ENCODE measurements at regions not wholly inside any gene's neighbourhood (a gene's known extent, or its start where the extent isn't known, plus 50 kb on each side); places are given as distances from the start of the nearest gene placed in this dataset.
"Not testable (repeated sequence)": the region's sequence is repeated elsewhere in the genome, so short reads cannot be mapped to it uniquely, and the experiment has no call there.

DNA sequence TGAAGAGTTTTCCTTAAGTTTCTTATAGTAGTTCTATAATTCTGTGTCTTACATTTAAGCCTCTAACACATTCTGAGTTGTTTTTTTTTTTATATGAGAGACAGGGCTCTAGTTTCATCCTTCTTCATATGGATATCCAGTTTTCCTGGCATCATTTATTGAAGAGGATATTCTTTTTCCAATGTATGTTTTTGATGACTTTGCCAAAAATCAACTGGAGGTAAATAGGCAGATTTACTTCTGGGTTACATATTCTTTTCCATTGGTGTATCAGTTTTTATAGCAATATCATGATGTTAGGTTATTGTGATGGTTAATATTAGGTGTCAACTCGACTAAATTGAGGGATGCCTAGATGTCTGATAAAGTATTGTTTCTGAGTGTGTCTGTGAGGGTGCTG is 650.7 kb upstream of the GRID2 start:
- no peak for DNase-seq

DNA sequence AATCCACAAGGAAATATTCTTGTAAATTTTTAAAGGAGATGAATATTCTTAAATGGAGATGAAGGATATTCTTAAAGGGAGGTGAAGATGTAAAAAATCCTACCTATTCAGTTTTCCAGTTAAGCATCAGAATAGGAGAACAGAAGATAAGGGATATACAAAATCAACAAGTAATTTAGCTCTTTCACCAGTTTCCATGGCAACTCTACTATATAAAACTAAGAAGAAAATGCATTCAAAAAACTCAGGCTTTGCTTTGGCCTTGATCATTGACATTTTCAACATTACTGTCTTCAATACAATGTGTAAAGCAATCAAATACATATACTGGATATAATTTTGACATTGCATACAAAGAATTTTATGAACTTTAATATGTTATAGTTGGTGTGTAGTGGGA is 622.7 kb upstream of the GRID2 start:
- no peak for DNase-seq

GRCh38 chr4:91681544-91681943 is 622.2 kb upstream of the GRID2 start:
- no peak for DNase-seq

DNA sequence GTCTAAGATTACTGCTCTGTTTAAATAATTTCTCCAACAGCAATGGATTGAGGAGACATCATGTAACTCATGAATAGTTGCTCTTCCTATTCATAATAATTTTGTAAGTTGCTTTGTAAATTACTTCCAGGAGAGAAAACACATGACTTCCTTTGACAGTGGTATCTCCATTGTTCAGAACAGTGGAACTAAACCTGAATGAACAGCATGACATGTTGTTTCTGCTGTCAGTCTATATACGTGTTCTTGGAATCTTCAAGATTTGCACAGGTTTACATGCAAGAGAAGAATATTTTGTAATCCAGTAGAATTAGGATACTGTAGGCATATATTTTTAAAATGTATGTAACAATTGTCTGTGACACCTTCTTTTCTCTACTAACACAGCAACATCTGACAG is 618.8 kb upstream of the GRID2 start:
- DNase-seq: no peak

DNA sequence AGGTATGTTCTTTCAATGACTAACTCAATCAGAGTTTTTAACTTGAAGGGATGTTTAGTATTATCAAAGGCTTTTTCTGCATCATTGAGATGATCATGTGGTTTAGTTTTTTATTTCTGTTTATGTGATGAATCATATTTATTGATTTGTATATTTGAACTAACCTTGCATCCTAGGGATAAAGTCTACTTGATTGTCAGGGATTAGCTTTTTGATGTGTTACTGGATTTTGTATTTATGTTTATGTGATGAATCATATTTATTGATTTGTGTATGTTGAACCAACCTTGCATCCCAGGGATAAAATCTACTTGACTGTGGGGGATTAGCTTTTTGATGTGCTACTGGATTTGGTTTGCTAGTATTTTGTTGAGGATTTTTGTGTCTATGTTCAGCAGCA is 615.4 kb upstream of the GRID2 start:
- no peak for DNase-seq

- not testable (repeated sequence) for DNase-seq
Observed at GRCh38 chr4:91699691-91700090, 604.1 kb upstream of the GRID2 start.

DNA sequence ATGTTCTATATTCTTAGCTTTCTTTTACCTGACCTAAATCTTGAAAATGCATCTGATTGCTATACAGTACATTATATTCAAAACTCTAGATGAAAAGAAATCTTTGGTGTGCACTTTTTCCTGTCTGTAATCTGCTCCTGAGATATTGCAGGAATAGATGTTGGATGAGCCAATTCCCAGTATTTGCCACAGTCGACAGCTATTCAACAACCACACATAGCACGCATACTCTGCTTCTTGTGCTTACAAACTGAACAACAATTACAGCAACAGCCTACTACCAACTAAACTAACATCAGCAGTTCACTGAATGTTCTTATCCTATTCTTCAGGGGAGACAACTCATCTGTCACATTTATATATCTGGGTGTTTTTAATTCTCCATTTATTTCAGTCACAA is 573.9 kb upstream of the GRID2 start:
- DNase-seq: peak; percentile 31

GRCh38 chr4:91734682-91735081 is 569.1 kb upstream of the GRID2 start:
- DNase-seq: peak; percentile 15

GRCh38 chr4:91738831-91739230 is 564.9 kb upstream of the GRID2 start:
- DNase-seq: not testable (repeated sequence)

GRCh38 chr4:91746551-91746950 is 557.2 kb upstream of the GRID2 start:
- no peak for DNase-seq

GRCh38 chr4:91751961-91752360 is 551.8 kb upstream of the GRID2 start:
- DNase-seq: no peak

DNA sequence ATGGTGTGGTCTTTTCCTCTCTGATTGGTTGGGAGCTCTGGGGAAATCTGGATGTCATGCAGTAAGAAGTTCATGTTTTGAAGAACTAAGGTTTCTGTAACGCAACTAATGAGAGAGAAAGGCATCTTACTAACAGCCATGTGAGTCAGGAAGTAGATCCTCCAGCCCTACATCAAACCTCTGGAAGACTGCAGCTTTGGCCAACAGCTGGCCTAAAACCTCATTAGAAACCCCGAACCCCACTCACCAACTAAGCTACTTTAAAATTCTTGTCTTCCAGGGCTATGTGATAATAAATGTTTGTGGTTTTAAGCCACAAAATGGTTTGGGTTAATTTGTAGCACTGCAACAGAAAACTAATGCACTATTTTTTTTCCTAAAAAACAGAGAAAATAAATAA is 549.0 kb upstream of the GRID2 start:
- DNase-seq: no peak

GRCh38 chr4:91758487-91758886 is 545.3 kb upstream of the GRID2 start:
- peak; percentile 82 for DNase-seq

GRCh38 chr4:91764085-91764484 is 539.7 kb upstream of the GRID2 start:
- DNase-seq: no peak

- no peak for DNase-seq
Observed at GRCh38 chr4:91769912-91770311, 533.9 kb upstream of the GRID2 start.

DNA sequence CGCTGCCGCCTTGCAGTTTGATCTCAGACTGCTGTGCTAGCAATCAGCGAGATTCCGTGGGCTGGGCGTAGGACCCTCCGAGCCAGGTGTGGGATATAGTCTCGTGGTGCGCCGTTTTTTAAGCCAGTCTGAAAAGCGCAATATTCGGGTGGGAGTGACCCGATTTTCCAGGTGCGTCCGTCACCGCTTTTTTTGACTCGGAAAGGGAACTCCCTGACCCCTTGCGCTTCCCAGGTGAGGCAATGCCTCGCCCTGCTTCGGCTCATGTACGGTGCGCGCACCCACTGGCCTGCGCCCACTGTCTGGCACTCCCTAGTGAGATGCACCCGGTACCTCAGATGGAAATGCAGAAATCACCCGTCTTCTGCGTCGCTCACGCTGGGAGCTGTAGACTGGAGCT is 512.1 kb upstream of the GRID2 start:
- DNase-seq: not testable (repeated sequence)

DNA sequence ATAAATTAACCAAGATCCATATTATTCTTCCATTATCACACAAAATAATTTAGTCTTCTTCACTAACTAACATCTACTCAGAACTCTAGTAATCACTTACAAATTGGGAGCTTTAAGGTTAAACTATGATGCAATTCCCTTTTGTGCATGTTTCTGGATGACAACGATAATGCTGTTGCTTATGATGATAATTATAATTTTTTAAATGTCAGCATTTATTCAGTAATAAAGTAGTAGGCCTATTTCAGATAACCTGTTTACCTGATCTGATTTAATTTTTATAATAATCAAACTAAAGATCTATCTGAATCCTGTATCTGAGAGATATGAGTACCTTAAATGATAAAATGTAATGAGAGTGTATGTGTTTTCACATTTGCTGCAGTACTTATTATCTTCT is 507.8 kb upstream of the GRID2 start:
- DNase-seq: no peak

- DNase-seq: no peak
Observed at GRCh38 chr4:91812319-91812718, 491.4 kb upstream of the GRID2 start.

DNA sequence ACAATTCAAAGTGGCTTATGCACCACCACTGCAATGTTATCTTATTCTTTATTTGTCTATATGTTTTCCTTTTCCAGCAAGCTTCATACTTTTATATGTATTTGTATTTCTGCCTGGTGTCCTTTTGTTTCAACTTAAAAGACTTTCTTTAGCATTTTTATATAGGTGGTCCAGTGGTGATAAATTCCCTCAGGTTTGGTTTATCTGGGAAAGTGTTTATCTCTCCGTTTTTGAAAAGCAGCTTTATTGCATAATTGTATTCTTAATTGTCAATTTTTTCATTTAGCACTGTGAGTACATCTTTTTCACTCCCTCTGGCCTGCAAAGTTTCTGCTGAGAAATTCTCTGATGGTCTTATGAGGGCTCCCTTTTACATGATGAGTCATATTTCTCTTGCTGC is 479.0 kb upstream of the GRID2 start:
- DNase-seq: peak; percentile 15

- peak; percentile 91 for DNase-seq
Observed at GRCh38 chr4:91826186-91826585, 477.6 kb upstream of the GRID2 start.

- no peak for DNase-seq
Observed at GRCh38 chr4:91827914-91828313, 475.9 kb upstream of the GRID2 start.

DNA sequence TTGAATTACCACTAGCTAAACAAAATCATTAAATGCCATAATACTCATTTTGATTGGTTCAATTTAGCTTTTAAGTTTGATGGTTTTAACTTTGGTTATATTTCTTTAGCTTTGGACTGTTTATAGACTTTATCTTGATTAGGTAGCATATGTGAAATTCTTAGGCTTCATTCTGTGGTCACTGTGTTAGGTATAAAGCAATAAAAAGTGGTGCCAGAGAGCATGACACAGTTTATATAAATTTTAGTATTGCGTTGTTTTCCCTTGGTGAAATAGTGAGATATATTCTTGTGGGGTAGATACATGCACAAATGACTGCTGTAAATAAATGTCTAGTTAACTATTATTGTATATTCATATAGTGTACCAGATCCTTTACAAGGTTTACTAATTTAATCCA is 474.2 kb upstream of the GRID2 start:
- peak; percentile 37 for DNase-seq

- DNase-seq: peak; percentile 61
Observed at GRCh38 chr4:91830681-91831395, 472.9 kb upstream of the GRID2 start.

DNA sequence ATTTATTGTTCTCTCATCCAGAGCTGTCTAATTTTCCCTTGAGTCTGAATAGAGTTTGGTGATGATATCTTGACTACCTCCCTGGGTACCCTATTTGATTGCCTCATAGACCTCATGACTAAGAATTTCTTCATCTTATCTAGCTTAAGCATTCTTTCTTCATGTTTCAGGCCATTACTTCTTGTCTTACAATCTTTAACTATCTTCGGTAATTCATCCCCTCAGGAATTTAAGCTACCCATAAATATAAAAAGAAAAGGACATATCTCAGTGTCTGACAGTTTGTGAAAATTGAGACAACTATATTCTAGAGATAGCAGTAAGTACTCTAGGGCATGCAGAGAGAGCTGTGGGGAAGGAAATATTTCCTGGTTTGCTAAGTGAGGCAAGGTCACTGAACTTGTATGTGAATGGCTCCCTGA is 466.1 kb upstream of the GRID2 start:
- peak; percentile 93 for DNase-seq

GRCh38 chr4:91838181-91838861 is 465.4 kb upstream of the GRID2 start:
- DNase-seq: peak; percentile 24

Data from NCI-H226 (cell line).